ENCODE measurements at regions not wholly inside any gene's neighbourhood (a gene's known extent, or its start where the extent isn't known, plus 50 kb on each side); places are given as distances from the start of the nearest gene placed in this dataset.

- intact Hi-C loops (cut with DNase I): no loop called here
- Histone ChIP-seq H3K27me3 (ENCODE audit: control insufficient read depth in 1 of 2, insufficient read depth in 2 of 2, low read length in 1 of 2) (no peaks in the 10 kb centered on the region), H3K4me3 (ENCODE audit: low read length in 2 of 2) (no peak overlapping the region), H3K27ac (ENCODE audit: low read depth in 1 of 2, low read length in 2 of 2) (no peak overlapping the region), H3K9me3 (ENCODE audit: control insufficient read depth, low read length) (no peaks in the 10 kb centered on the region), H3K36me3 (ENCODE audit: control insufficient read depth in 1 of 2, insufficient read depth in 2 of 2, low read length in 1 of 2) (no peaks in the 10 kb centered on the region), H3K4me1 (ENCODE audit: control insufficient read depth in 1 of 2, insufficient read depth in 2 of 2, low read length in 2 of 2) (no peaks in the 10 kb centered on the region)
- no peak for DNase-seq
- ATAC-seq (ENCODE audit: low FRiP score): no peak
- 48 to 54% methylated on average over 11 of the region's 11 CpGs for WGBS, 2 donors
Observed at GRCh38 chr11:134759274-134759673, 347.2 kb upstream of the B3GAT1 start.

GRCh38 chr11:134758342-134758931, 346.4 kb upstream of the B3GAT1 start:
- H3K4me1 ChIP-seq (ENCODE audit: control insufficient read depth in 1 of 2, insufficient read depth in 2 of 2, low read length in 2 of 2): no peaks in the 10 kb centered on the region
- DNase-seq (no peak), ATAC-seq (ENCODE audit: low FRiP score) (no peak)
- H3K4me3 ChIP-seq (ENCODE audit: low read length in 2 of 2): no peak overlapping the region
- intact Hi-C loops (cut with DNase I): no loop called here
- no peaks in the 10 kb centered on the region for H3K36me3 ChIP-seq (ENCODE audit: control insufficient read depth in 1 of 2, insufficient read depth in 2 of 2, low read length in 1 of 2)
- WGBS, 2 donors: 83 to 86% methylated on average over 10 of the region's 10 CpGs
- H3K27me3 ChIP-seq (ENCODE audit: control insufficient read depth in 1 of 2, insufficient read depth in 2 of 2, low read length in 1 of 2): no peaks in the 10 kb centered on the region
- H3K27ac ChIP-seq (ENCODE audit: low read depth in 1 of 2, low read length in 2 of 2): no peak overlapping the region
- H3K9me3 ChIP-seq (ENCODE audit: control insufficient read depth, low read length): no peaks in the 10 kb centered on the region

GRCh38 chr11:134757633-134758032, 345.6 kb upstream of the B3GAT1 start:
- H3K9me3 ChIP-seq (ENCODE audit: control insufficient read depth, low read length): no peaks in the 10 kb centered on the region
- no peak overlapping the region for H3K4me3 ChIP-seq (ENCODE audit: low read length in 2 of 2)
- no peaks in the 10 kb centered on the region for H3K36me3 ChIP-seq (ENCODE audit: control insufficient read depth in 1 of 2, insufficient read depth in 2 of 2, low read length in 1 of 2)
- WGBS, 2 donors: 91 to 96% methylated on average over 3 of the region's 3 CpGs
- no peak for DNase-seq
- no peak overlapping the region for H3K27ac ChIP-seq (ENCODE audit: low read depth in 1 of 2, low read length in 2 of 2)
- no peaks in the 10 kb centered on the region for H3K4me1 ChIP-seq (ENCODE audit: control insufficient read depth in 1 of 2, insufficient read depth in 2 of 2, low read length in 2 of 2)
- ATAC-seq (ENCODE audit: low FRiP score): no peak
- no peaks in the 10 kb centered on the region for H3K27me3 ChIP-seq (ENCODE audit: control insufficient read depth in 1 of 2, insufficient read depth in 2 of 2, low read length in 1 of 2)
- intact Hi-C loops (cut with DNase I): no loop called here

GRCh38 chr11:134756811-134757540, 344.9 kb upstream of the B3GAT1 start:
- Histone ChIP-seq H3K36me3 (ENCODE audit: control insufficient read depth in 1 of 2, insufficient read depth in 2 of 2, low read length in 1 of 2) (no peaks in the 10 kb centered on the region), H3K4me3 (ENCODE audit: low read length in 2 of 2) (no peak overlapping the region), H3K27me3 (ENCODE audit: control insufficient read depth in 1 of 2, insufficient read depth in 2 of 2, low read length in 1 of 2) (no peaks in the 10 kb centered on the region), H3K4me1 (ENCODE audit: control insufficient read depth in 1 of 2, insufficient read depth in 2 of 2, low read length in 2 of 2) (no peaks in the 10 kb centered on the region), H3K9me3 (ENCODE audit: control insufficient read depth, low read length) (no peaks in the 10 kb centered on the region), H3K27ac (ENCODE audit: low read depth in 1 of 2, low read length in 2 of 2) (no peak overlapping the region)
- intact Hi-C loops (cut with DNase I): no loop called here
- WGBS, 2 donors: 81 to 89% methylated on average over 9 of the region's 9 CpGs
- no peak for DNase-seq
- no peak for ATAC-seq (ENCODE audit: low FRiP score)

GRCh38 chr11:134755535-134755934, 343.5 kb upstream of the B3GAT1 start:
- no peak for DNase-seq
- WGBS, 2 donors: 92 to 94% methylated on average over 10 of the region's 10 CpGs

GRCh38 chr11:134754521-134755198, 342.6 kb upstream of the B3GAT1 start:
- 71% methylated on average over 18 to 19 of the region's 19 CpGs for WGBS, 2 donors
- ATAC-seq (ENCODE audit: low FRiP score): no peak
- intact Hi-C loops (cut with DNase I): no loop called here

More at GRCh38 chr11:134755535-134755934, 343.5 kb upstream of the B3GAT1 start:
- H3K4me3 ChIP-seq (ENCODE audit: low read length in 2 of 2): no peak overlapping the region
- no peak for ATAC-seq (ENCODE audit: low FRiP score)
- H3K4me1 ChIP-seq (ENCODE audit: control insufficient read depth in 1 of 2, insufficient read depth in 2 of 2, low read length in 2 of 2): no peaks in the 10 kb centered on the region
- no peaks in the 10 kb centered on the region for H3K27me3 ChIP-seq (ENCODE audit: control insufficient read depth in 1 of 2, insufficient read depth in 2 of 2, low read length in 1 of 2)
- no peak overlapping the region for H3K27ac ChIP-seq (ENCODE audit: low read depth in 1 of 2, low read length in 2 of 2)
- no peaks in the 10 kb centered on the region for H3K9me3 ChIP-seq (ENCODE audit: control insufficient read depth, low read length)
- H3K36me3 ChIP-seq (ENCODE audit: control insufficient read depth in 1 of 2, insufficient read depth in 2 of 2, low read length in 1 of 2): no peaks in the 10 kb centered on the region
- intact Hi-C loops (cut with DNase I): no loop called here

GRCh38 chr11:134753771-134754520, 341.9 kb upstream of the B3GAT1 start:
- no peaks in the 10 kb centered on the region for H3K36me3 ChIP-seq (ENCODE audit: control insufficient read depth in 1 of 2, insufficient read depth in 2 of 2, low read length in 1 of 2)
- no peaks in the 10 kb centered on the region for H3K27me3 ChIP-seq (ENCODE audit: control insufficient read depth in 1 of 2, insufficient read depth in 2 of 2, low read length in 1 of 2)
- H3K27ac ChIP-seq (ENCODE audit: low read depth in 1 of 2, low read length in 2 of 2): no peak overlapping the region
- 85 to 89% methylated on average over 16 of the region's 16 CpGs for WGBS, 2 donors
- H3K9me3 ChIP-seq (ENCODE audit: control insufficient read depth, low read length): no peaks in the 10 kb centered on the region
- H3K4me3 ChIP-seq (ENCODE audit: low read length in 2 of 2): no peak overlapping the region
- no peaks in the 10 kb centered on the region for H3K4me1 ChIP-seq (ENCODE audit: control insufficient read depth in 1 of 2, insufficient read depth in 2 of 2, low read length in 2 of 2)
- DNase-seq (no peak), ATAC-seq (ENCODE audit: low FRiP score) (no peak)
- intact Hi-C loops (cut with DNase I): no loop called here

More at GRCh38 chr11:134754521-134755198, 342.6 kb upstream of the B3GAT1 start:
- H3K4me3 ChIP-seq (ENCODE audit: low read length in 2 of 2): no peak overlapping the region
- no peak overlapping the region for H3K27ac ChIP-seq (ENCODE audit: low read depth in 1 of 2, low read length in 2 of 2)
- H3K9me3 ChIP-seq (ENCODE audit: control insufficient read depth, low read length): no peaks in the 10 kb centered on the region
- H3K36me3 ChIP-seq (ENCODE audit: control insufficient read depth in 1 of 2, insufficient read depth in 2 of 2, low read length in 1 of 2): no peaks in the 10 kb centered on the region
- DNase-seq: no peak
- no peaks in the 10 kb centered on the region for H3K4me1 ChIP-seq (ENCODE audit: control insufficient read depth in 1 of 2, insufficient read depth in 2 of 2, low read length in 2 of 2)
- H3K27me3 ChIP-seq (ENCODE audit: control insufficient read depth in 1 of 2, insufficient read depth in 2 of 2, low read length in 1 of 2): no peaks in the 10 kb centered on the region

- intact Hi-C loops (cut with DNase I): no loop called here
- WGBS, 2 donors: 86 to 89% methylated on average over 13 of the region's 13 CpGs
- Histone ChIP-seq H3K9me3 (ENCODE audit: control insufficient read depth, low read length) (no peaks in the 10 kb centered on the region), H3K27ac (ENCODE audit: low read depth in 1 of 2, low read length in 2 of 2) (no peak overlapping the region), H3K4me1 (ENCODE audit: control insufficient read depth in 1 of 2, insufficient read depth in 2 of 2, low read length in 2 of 2) (no peaks in the 10 kb centered on the region), H3K27me3 (ENCODE audit: control insufficient read depth in 1 of 2, insufficient read depth in 2 of 2, low read length in 1 of 2) (no peaks in the 10 kb centered on the region), H3K36me3 (ENCODE audit: control insufficient read depth in 1 of 2, insufficient read depth in 2 of 2, low read length in 1 of 2) (no peaks in the 10 kb centered on the region), H3K4me3 (ENCODE audit: low read length in 2 of 2) (no peak overlapping the region)
- no peak for DNase-seq
- no peak for ATAC-seq (ENCODE audit: low FRiP score)
Observed at GRCh38 chr11:134752964-134753770, 341.1 kb upstream of the B3GAT1 start.

Measured in aorta (tissue), 5 donors.